ENCODE measurements at regions not wholly inside any gene's neighbourhood (a gene's known extent, or its start where the extent isn't known, plus 50 kb on each side); places are given as distances from the start of the nearest gene placed in this dataset.

- no peak for TF ChIP-seq ZFX (IDR thresholded peaks at IDR 0.05; ENCODE audit: borderline replicate concordance)
- TF ChIP-seq CTCF (IDR thresholded peaks at IDR 0.05): no peak
- H3K27ac ChIP-seq: no peak overlapping the region
These were observed 1548.5 kb upstream of the IGFBP7 start for GRCh38 chr4:58658701-58659100.

- H3K27ac ChIP-seq: no peak overlapping the region
- no peak for TF ChIP-seq CTCF (IDR thresholded peaks at IDR 0.05)
- no peak for TF ChIP-seq ZFX (IDR thresholded peaks at IDR 0.05; ENCODE audit: borderline replicate concordance)
These were observed 1543.1 kb upstream of the IGFBP7 start for GRCh38 chr4:58653251-58653650.

- TF ChIP-seq CTCF (IDR thresholded peaks at IDR 0.05) (no peak), ZFX (IDR thresholded peaks at IDR 0.05; ENCODE audit: borderline replicate concordance) (no peak)
- H3K27ac ChIP-seq: no peak overlapping the region
These were observed 1539.0 kb upstream of the IGFBP7 start for GRCh38 chr4:58649226-58649625.

GRCh38 chr4:58646126-58646525 is 1535.9 kb upstream of the IGFBP7 start:
- TF ChIP-seq CTCF (IDR thresholded peaks at IDR 0.05) (no peak), ZFX (IDR thresholded peaks at IDR 0.05; ENCODE audit: borderline replicate concordance) (no peak)
- no peak overlapping the region for H3K27ac ChIP-seq

GRCh38 chr4:58644549-58644948 is 1534.4 kb upstream of the IGFBP7 start:
- TF ChIP-seq CTCF (IDR thresholded peaks at IDR 0.05): no peak
- TF ChIP-seq ZFX (IDR thresholded peaks at IDR 0.05; ENCODE audit: borderline replicate concordance): no peak
- H3K27ac ChIP-seq: no peak overlapping the region

- TF ChIP-seq ZFX (IDR thresholded peaks at IDR 0.05; ENCODE audit: borderline replicate concordance) (no peak), CTCF (IDR thresholded peaks at IDR 0.05) (no peak)
- no peak overlapping the region for H3K27ac ChIP-seq
These were observed 1526.2 kb upstream of the IGFBP7 start for GRCh38 chr4:58636381-58636780.

GRCh38 chr4:58617226-58617625 is 1507.0 kb upstream of the IGFBP7 start:
- TF ChIP-seq CTCF (IDR thresholded peaks at IDR 0.05) (no peak), ZFX (IDR thresholded peaks at IDR 0.05; ENCODE audit: borderline replicate concordance) (no peak)

More at GRCh38 chr4:58617226-58617625, 1507.0 kb upstream of the IGFBP7 start:
- H3K27ac ChIP-seq: no peak overlapping the region

Measured in 22Rv1 (cell line).